GM12878 (cell line): ENCODE measurements at regions not wholly inside any gene's neighbourhood (a gene's known extent, or its start where the extent isn't known, plus 50 kb on each side); places are given as distances from the start of the nearest gene placed in this dataset.

Source experiments
- ATAC-seq: fragments of 200-7000 bp; cut with Tn5 transposase; 3 replicates; pipeline ENCODE4 v1.9.1; 2020; ENCODE audit warnings: mild to moderate bottlenecking, moderate library complexity
- BruUV-seq: library from RNA; stranded (reverse); fragments of 400-500 nt; replicated peaks from 2 replicates; lab custom pipeline; 2021; lab: Mats Ljungman, UMichigan
- CTCF ChIA-PET: fragments of 300-600 bp; sonication (Branson Sonifier 250); formaldehyde crosslinking; extraction: SDS; loops from one replicate; lab custom pipeline; 2021; ENCODE audit warnings: inconsistent platforms; lab: Yijun Ruan, JAX
- POLR2A ChIA-PET: fragments of 350-600 bp; formaldehyde crosslinking; extraction: SDS; loops from one replicate; lab custom pipeline; 2021; ENCODE audit warnings: inconsistent platforms; lab: Charles Lee
- RAD21 ChIA-PET: fragments of 300-600 bp; sonication (Branson Sonifier 250); formaldehyde crosslinking; loops from one replicate; lab custom pipeline; 2023; ENCODE audit warnings: antibody characterized with exemption; ENCODE audit not compliant: unreplicated experiment; lab: Charles Lee
- SMC1A ChIA-PET: fragments of 300-600 bp; sonication (Branson Sonifier 250); formaldehyde crosslinking; loops from one replicate; lab custom pipeline; 2023; ENCODE audit not compliant: unreplicated experiment, uncharacterized antibody; lab: Charles Lee
- DNase-seq: peaks from one replicate; pipeline ENCODE4 v3.0.0-alpha.2; 2011; ENCODE audit warnings: low read depth, low spot score
- FAIRE-seq: peaks from 3 replicates; lab custom pipeline; 2011; peaks lifted over from hg19 to GRCh38; lab: Jason Lieb, UNC
- H2AFZ ChIP-seq: 2 replicates; pipeline ENCODE4 v1.6.0; 2011; ENCODE audit warnings: low read depth, low read length, control low read depth; ENCODE audit not compliant: control insufficient read depth
- H3K27ac ChIP-seq: 2 replicates; pipeline ENCODE4 v1.5.1; 2011; ENCODE audit warnings: control low read depth; ENCODE audit not compliant: control insufficient read depth, insufficient read depth
- H3K27me3 ChIP-seq, 2 experiments: replicated peaks in 1 of 2; 2 replicates each; pipeline versions ENCODE4 v1.6.0 to v1.6.1; 2011; ENCODE audit warnings: low read length in 1 of 2; ENCODE audit not compliant: control insufficient read depth in 2 of 2, insufficient read depth in 2 of 2
- H3K36me3 ChIP-seq, 2 experiments: 2 replicates each; pipeline ENCODE4 v1.5.1; 2011; ENCODE audit warnings: low read length in 1 of 2; ENCODE audit not compliant: control insufficient read depth in 2 of 2, insufficient read depth in 2 of 2
- H3K4me1 ChIP-seq: 2 replicates; pipeline ENCODE4 v1.6.1; 2011; ENCODE audit warnings: mild to moderate bottlenecking, low read length, moderate library complexity, mixed read lengths; ENCODE audit not compliant: control insufficient read depth, insufficient read depth
- H3K4me2 ChIP-seq: 2 replicates; pipeline ENCODE4 v1.6.0; 2011; ENCODE audit warnings: control low read depth; ENCODE audit not compliant: control insufficient read depth, insufficient read depth
- H3K4me3 ChIP-seq: fragments of 200-600 bp; sonication (generic); 2 replicates; pipeline ENCODE4 v1.5.1; 2016
- H3K79me2 ChIP-seq: 2 replicates; pipeline ENCODE4 v1.6.0; 2011; ENCODE audit warnings: low read length; ENCODE audit not compliant: control insufficient read depth, insufficient read depth
- H3K9ac ChIP-seq: 2 replicates; pipeline ENCODE4 v1.8.0; 2011; ENCODE audit warnings: low read length, control low read depth, mixed read lengths; ENCODE audit not compliant: control insufficient read depth, insufficient read depth
- H3K9me3 ChIP-seq: replicated peaks from 3 replicates; pipeline ENCODE4 v1.5.1; 2011; ENCODE audit warnings: mild to moderate bottlenecking, low read length; ENCODE audit not compliant: control insufficient read depth, insufficient read depth
- H4K20me1 ChIP-seq: 2 replicates; pipeline ENCODE4 v1.6.0; 2011; ENCODE audit not compliant: control insufficient read depth, insufficient read depth
- MTA2 ChIP-seq: fragments of 450-650 bp; IDR thresholded peaks from 2 replicates; pipeline ENCODE4 v1.6.1; 2016; ENCODE audit warnings: low read depth, mild to moderate bottlenecking, moderate library complexity
- NRF1 ChIP-seq: conservative IDR thresholded peaks from 2 replicates; pipeline ENCODE4 v1.6.1; 2011; ENCODE audit warnings: mild to moderate bottlenecking, low read depth, low read length, improper control_type of control experiment
- PML ChIP-seq: IDR thresholded peaks from 2 replicates; pipeline ENCODE4 v1.6.1; 2012; ENCODE audit warnings: low read length, inconsistent platforms
- POLR2AphosphoS2 ChIP-seq: IDR thresholded peaks from 2 replicates; pipeline ENCODE4 v1.6.1; 2011; ENCODE audit warnings: low read depth, mild to moderate bottlenecking, low read length, improper control_type of control experiment, moderate library complexity
- POLR2AphosphoS5 ChIP-seq: IDR thresholded peaks from 2 replicates; pipeline ENCODE4 v1.6.1; 2011; ENCODE audit warnings: mild to moderate bottlenecking, low read length, inconsistent platforms
- SIN3A ChIP-seq: IDR thresholded peaks from 2 replicates; pipeline ENCODE4 v1.6.1; 2012; ENCODE audit warnings: low read depth, low read length, improper control_type of control experiment
- SMC3 ChIP-seq: IDR thresholded peaks from 2 replicates; pipeline ENCODE4 v1.6.1; 2011; ENCODE audit warnings: low read length, improper control_type of control experiment, borderline replicate concordance
- SUPT20H ChIP-seq: IDR thresholded peaks from 2 replicates; pipeline ENCODE4 v1.6.1; 2011; ENCODE audit warnings: low read depth, mild to moderate bottlenecking, low read length, moderate library complexity, borderline replicate concordance; ENCODE audit not compliant: control insufficient read depth
- WGBS: methylation state at CpG from one replicate; pipeline ENCODE4 v1.1.6; 2016; ENCODE audit warnings: low lambda C conversion rate; ENCODE audit not compliant: insufficient replicate concordance, insufficient coverage; ENCODE audit errors: missing lambda C conversion rate; 5-methylcytosine and 5-hydroxymethylcytosine counted together
- in situ Hi-C: fragments of 300-500 bp; cut with MboI; formaldehyde crosslinking; loops from 9 replicates; pipeline ENCODE4 v1.14.3; 2018; ENCODE audit warnings: mixed read lengths
- intact Hi-C: fragments of 100-400 bp; cut with micrococcal nuclease; formaldehyde crosslinking; loops from one replicate; pipeline ENCODE4 v1.14.2; 2022; ENCODE audit not compliant: unreplicated experiment
- TF ChIP-seq, protein P1 (sequence below): IDR thresholded peaks from 2 replicates; pipeline ENCODE4 v1.6.1; 2011; ENCODE audit warnings: borderline replicate concordance, low read depth, mild to moderate bottlenecking, moderate library complexity, low read length; ENCODE audit not compliant: insufficient read depth, poor library complexity, severe bottlenecking

DNA sequence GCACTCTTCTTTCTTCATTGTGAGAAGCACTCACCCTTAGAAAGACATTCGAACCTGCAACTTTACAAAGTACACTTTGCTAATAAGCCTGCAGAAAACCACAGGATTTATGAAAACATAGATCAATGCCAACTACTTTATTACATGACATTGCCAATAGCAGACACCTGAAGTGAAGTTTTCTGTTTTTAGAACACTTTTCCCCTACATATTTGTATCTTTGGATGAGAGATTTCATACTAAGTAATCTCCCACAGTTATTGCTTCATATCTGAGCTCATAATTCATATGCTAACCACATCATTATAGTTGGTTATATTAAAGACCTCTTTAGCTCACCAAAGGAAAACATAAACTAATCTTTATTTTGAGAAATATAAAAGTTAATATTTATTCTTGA is 276.5 kb upstream of the CTSO start:
- Histone ChIP-seq H4K20me1 (no peaks in the 10 kb centered on the region), H2AFZ (no peak overlapping the region)
- no peak for FAIRE-seq
- in situ Hi-C loops: no loop called here
- BruUV-seq: no TSS peak
- TF ChIP-seq PML (no peak), NRF1 (no peak), MTA2 (no peak), SMC3 (no peak), SIN3A (no peak), POLR2AphosphoS5 (no peak), POLR2AphosphoS2 (no peak), SUPT20H (no peak)
- TF ChIP-seq, protein P1, sequence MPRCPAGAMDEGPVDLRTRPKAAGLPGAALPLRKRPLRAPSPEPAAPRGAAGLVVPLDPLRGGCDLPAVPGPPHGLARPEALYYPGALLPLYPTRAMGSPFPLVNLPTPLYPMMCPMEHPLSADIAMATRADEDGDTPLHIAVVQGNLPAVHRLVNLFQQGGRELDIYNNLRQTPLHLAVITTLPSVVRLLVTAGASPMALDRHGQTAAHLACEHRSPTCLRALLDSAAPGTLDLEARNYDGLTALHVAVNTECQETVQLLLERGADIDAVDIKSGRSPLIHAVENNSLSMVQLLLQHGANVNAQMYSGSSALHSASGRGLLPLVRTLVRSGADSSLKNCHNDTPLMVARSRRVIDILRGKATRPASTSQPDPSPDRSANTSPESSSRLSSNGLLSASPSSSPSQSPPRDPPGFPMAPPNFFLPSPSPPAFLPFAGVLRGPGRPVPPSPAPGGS: no peak
- TF ChIP-seq, all 136 proteins: peak for 0
- H3K4me3 ChIP-seq: no peak overlapping the region
- H3K79me2 ChIP-seq: no peaks in the 10 kb centered on the region
- ATAC-seq (no peak), DNase-seq (no peak)
- ChIA-PET RAD21 (no interaction called here), POLR2A (no interaction called here), SMC1A (interaction anchor here (1.0 to 1.3 kb wide), 2 partner anchors 9 to 24 kb away, joined by 3 to 4 read pairs; no protein-coding TSS in a partner anchor), CTCF (interaction anchor here (0.5 kb wide), 1 partner anchor 146 kb away, joined by 3 read pairs; no protein-coding TSS in a partner anchor)
- no peak overlapping the region for H3K4me2 ChIP-seq
- H3K27me3 ChIP-seq: no peaks in the 10 kb centered on the region
- no peaks in the 10 kb centered on the region for H3K9me3 ChIP-seq
- WGBS: 0% methylated on average over 1 of the region's 1 CpG
- H3K27ac ChIP-seq: no peak overlapping the region
- no peaks in the 10 kb centered on the region for H3K4me1 ChIP-seq
- no peak overlapping the region for H3K9ac ChIP-seq
- intact Hi-C loops: no loop called here
- no peaks in the 10 kb centered on the region for H3K36me3 ChIP-seq
